NCI-H187 (cell line): ENCODE measurements at regions not wholly inside any gene's neighbourhood (a gene's known extent, or its start where the extent isn't known, plus 50 kb on each side); places are given as distances from the start of the nearest gene placed in this dataset.
A peak's percentile ranks its signal among the peaks of the same experiment; 100 is the strongest.

Experiments
- DNase-seq, 2 experiments: peaks; one replicate each; lab custom pipeline; 2025; lab: John Stamatoyannopoulos, UW

DNA sequence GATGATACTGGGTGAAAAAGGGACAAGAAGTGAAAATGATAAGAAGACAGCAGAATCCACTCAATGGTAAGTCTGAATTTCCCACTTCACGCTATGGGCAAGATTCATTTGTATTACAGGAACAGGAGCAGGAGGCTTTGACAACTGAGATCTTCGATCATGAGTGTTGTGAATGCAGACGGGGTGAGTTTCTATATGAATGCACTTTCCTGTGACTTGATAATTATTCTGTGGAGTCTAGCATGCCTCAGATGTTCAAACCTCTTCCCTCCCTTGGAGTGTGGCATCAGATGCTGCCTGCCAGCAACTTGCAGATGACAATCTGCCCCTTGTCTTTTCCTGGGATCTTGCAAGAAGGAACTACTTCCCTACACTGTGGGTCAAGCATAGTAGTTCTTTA is 225.4 kb downstream of the HLX start:
- DNase-seq = no peak

- no peak for DNase-seq
These were observed 226.3 kb downstream of the HLX start for GRCh38 chr1:221105578-221105977.

DNA sequence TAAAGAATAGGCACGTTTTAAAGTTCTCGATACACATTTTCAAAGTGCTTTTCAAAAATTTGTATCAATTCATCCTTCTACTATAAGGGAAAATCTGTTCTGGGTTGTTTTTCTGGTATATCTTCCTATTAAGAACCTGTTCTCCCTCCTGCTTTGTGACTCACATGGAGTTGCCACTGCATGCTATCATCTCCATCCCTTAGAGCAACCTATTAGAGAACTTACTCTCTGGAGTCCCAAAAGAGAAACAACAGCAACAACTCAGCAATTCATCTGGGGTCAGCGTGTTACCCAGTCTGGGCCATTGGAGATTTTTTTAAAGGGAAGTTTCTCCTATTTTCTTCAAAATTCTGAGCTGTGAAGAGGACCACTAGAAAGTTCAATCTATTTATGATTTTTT is 227.4 kb downstream of the HLX start:
- no peak for DNase-seq

DNA sequence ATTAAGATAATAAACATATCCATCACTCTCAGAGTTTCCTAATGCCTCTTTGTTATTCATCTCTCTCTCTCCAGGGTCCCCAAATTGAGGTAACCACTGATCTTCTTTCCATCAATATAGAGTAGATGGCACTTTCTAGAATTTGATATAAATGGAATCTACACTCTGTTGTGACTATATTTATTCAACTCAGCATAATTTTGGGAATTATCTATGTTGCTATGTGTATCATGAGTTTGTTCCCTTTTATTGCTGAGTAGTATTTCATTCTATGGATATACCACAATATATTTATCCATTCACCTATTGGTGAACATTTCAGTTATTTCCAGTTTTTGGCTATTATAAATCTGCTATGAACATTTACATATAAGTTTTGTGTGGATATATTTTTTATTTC is 230.7 kb downstream of the HLX start:
- DNase-seq = no peak

DNA sequence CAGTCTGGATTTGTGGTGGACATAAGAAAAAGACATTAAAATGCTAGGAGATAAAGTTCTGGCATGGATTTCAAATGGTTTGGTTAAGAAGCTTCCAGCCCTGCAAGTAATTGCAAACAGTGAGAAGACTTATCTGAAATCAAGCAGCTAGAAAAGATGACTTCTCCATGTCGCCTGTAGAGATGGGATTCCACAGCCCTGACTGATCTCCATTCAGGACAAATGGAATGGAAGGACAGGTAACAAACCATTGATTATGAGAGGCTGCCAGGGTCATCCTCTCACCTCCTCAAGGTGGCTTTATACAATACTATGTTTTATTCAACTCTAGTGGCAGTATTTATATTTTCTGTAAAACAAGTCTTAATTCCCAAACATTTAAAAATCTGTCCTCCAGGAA is 237.9 kb downstream of the HLX start:
- DNase-seq = no peak

DNA sequence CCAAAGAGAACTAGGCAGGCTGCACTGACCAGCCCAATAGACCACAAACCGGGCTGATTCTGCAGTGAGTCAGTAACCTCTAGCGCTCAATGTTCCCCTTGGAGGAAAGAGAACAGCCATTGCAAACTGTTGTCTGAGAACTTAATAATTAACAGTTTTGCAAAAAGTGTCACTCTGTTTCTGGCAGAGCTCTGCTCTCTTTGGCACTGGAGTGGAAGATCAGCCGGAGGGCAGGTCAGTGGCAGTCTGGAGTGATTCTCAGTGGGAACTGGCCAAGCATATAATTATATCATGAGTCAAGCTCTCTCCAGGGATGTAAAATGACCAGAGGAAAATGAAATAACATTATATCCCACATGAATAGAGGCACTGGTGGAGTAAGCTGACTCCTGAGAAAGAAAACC is 238.3 kb downstream of the HLX start:
- DNase-seq = no peak

- DNase-seq = no peak
These were observed 239.1 kb downstream of the HLX start for GRCh38 chr1:221118176-221118937.

GRCh38 chr1:221118938-221119320 is 239.7 kb downstream of the HLX start:
- no peak for DNase-seq

DNA sequence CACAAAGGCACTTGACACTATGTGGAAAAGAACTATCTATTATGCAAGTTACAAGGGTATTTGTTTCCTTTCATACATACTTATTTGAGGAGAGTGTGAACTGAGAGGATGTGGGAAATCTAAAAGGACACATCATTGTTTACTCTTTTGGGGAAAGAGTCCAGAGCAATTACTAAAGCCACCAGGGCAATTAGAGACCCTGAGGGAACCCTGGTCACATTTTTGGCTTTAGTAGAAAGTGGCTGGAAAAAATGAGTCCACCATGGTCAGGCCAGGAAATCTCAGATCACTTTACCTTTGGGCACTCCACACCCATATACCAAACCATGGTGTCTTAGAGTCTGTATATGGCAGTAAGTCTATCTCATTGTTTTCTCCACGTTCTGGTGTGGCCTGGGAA is 243.3 kb downstream of the HLX start:
- no peak for DNase-seq

GRCh38 chr1:221125976-221126375 is 246.7 kb downstream of the HLX start:
- DNase-seq = no peak

- DNase-seq = no peak
These were observed 258.4 kb downstream of the HLX start for GRCh38 chr1:221137666-221138065.

DNA sequence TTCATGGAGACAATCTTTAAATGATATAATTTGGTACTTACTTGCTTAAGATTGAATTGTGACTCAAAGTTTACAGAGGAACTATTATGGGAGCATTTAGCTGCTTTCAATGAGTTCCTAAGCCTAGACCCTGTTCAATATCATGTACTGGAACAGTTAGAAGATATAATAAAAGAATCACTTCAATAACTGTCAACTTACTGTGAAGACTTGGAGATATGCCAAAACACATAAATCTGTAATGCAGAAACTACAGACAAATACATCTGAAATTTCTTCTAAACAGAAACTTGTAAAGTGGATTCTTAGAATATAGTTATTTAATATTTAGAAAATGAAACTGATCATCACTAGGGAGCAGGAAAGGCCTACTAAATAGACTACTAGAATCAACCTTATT is 259.3 kb downstream of the HLX start:
- DNase-seq = no peak

- DNase-seq = no peak
These were observed 260.7 kb downstream of the HLX start for GRCh38 chr1:221139991-221140390.

DNA sequence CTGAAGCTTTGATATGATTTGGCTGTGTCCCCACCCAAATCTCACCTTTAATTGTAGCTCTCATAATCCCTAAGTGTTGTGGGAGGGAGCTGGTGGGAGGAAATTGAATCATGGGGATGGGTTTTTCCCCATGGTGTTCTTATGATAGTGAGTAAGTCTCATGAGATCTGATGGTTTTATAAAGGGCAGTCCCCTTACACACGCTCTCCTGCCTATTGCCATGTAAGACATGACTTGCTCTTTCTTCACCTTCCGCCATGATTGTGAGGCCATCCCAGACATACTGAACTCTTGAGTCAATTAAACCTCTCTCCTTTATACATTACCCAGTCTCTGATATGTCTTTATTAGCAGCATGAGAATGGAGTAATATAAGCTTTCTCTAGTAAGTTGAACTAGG is 261.9 kb downstream of the HLX start:
- DNase-seq = no peak

DNA sequence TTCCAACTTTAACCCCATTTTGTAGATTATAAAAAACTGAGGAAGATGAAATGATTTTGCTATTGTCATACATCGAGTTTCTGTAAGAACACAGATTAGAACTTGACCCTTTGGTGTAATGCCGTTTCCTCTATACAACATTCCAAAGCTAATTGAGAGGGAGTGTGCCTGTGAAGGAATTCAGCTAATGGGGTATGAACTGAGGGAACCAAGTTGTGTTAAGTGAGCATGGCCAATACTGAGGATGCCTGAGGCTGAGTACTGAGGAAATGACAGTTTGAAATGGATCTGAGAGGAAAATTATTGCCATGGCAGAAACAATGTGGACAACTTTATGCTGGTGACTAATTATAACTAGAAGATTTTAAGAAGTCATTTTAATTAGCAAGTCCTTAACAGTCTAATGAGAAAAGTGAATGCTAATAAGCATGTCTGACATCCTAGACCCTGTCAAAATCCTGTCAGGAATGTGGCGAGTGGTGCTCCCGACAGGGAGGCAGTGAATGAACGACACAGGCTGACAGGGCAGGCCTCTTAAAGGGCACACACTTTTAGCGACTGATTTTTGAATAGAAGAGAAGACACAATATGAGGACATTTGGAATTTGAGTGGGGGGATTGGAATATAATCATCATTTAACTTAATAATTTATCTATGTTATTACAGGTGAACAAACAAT is 262.5 kb downstream of the HLX start:
- no peak for DNase-seq

- no peak for DNase-seq
These were observed 269.4 kb downstream of the HLX start for GRCh38 chr1:221148660-221149059.

DNA sequence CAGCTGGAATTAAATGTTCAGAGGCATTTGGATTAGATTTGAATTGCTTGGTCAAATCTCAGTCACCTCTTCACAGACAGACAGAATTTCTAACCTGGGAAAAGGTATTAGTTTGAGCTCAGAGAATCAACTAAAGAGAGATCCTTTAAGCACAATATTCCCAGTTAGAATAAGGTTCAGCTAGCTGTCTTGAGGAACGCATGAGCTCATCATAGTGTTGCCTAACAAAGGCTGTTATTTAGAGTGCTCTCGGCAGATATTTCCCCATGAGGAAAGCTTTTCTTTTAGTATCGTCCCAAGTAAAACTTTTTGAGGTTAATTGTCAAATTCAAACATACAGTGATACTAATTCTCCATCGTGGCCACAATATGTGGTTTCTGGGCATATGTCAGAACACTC is 269.9 kb downstream of the HLX start:
- no peak for DNase-seq

GRCh38 chr1:221149555-221150075 is 270.4 kb downstream of the HLX start:
- no peak for DNase-seq

DNA sequence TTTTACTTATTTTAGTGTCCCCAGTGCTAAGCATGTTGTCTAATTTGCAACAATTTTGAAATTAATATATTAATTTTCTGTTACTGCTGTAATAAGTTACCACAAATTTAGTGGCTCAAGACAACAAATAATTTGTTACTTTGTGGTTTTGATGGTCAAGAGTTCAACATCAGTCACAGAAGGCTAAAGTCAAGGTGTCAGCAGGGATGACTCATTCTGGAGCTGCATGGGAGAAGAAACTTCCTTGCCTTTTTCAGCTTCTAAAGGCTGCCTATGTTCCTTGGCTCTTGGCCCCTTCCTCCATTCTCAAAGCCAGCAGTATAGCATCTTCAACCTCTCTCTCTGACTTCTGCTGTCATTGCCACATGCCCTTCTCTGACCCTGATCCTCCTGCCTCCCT is 271.8 kb downstream of the HLX start:
- DNase-seq = no peak

DNA sequence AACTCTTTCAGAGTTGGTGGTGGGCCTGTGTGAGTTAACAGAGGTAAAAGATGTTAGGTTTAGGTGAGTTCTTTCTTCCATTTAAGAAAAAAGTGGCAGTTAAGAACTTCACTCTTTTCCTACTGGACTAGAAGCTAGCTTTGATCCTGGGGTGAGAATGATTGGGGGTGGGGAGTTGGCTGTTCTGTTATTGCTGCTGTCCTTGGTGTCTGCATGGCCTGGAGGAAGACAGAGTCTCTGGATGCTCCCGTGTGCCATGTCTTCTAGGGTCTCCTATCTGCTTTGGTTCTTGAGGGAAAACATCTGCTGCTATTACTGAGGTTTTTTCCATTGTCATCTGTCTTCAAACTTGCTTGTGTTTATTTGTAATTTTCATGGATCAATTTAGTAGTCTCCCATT is 275.7 kb downstream of the HLX start:
- DNase-seq = no peak

DNA sequence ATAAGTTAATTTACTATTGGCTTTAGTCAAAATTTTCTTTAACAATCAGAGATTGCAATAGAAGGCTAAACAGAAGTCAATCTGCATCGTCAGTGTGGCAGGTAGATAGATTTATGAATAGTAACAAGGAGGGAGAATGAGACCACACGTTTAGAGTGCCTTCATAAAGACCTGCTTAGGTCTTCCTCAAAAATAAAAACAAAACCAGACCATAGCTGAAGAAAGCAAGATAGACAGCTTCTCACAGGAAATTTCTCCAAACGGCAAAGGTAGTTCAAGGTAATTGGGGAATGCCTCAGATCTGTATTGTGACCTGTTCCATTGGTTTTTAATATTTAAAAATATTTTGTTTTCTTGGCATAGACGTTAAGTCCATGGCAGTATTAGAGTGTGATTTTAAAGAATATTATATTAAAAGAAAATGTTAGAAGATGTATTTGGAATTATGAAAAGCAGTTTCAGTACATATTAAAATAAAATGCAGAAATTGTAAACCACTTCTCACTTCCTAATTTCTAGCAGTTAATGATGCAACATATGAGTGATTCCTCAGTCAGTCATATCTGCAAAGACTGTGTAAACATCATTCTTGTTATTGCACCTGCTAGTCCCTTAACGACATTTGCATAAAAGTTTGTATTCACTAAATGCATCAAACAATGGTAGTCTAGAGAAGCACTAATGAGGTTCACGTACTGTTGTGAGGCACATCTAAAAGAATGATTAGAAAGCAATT is 278.0 kb downstream of the HLX start:
- no peak for DNase-seq

- peak in 1 of 2 experiments; percentile 6 for DNase-seq
These were observed 280.4 kb downstream of the HLX start for GRCh38 chr1:221159608-221160007.

DNA sequence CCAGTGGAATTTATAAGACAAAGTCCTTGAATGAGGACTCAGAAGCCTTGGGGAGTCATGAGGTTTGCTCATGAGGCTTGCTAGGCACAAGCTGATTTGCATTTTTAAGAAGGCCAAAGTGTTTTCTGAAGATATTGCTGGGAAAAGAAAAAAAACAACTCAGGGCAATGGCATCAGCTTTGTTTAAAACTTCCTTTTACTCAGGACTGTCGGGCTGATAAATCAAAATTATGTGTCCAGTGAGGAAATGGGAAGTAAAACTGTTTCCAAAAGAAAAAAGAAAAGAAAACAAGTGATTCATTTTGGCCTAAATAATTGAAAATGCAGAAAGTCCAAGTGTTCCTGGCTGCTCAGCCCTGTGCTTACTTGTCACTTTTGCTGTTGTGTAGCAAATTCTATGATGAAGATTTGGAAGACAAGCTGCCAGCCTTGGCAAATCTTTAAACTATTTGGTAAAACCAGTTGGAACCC is 282.4 kb downstream of the HLX start:
- no peak for DNase-seq
